GM12878 (cell line): ENCODE measurements at regions not wholly inside any gene's neighbourhood (a gene's known extent, or its start where the extent isn't known, plus 50 kb on each side); places are given as distances from the start of the nearest gene placed in this dataset.

Source experiments
- ATAC-seq: fragments of 200-7000 bp; cut with Tn5 transposase; 3 replicates; pipeline ENCODE4 v1.9.1; 2020; ENCODE audit warnings: mild to moderate bottlenecking, moderate library complexity
- BruUV-seq: library from RNA; stranded (reverse); fragments of 400-500 nt; replicated peaks from 2 replicates; lab custom pipeline; 2021; lab: Mats Ljungman, UMichigan
- CTCF ChIA-PET: fragments of 300-600 bp; sonication (Branson Sonifier 250); formaldehyde crosslinking; extraction: SDS; loops from one replicate; lab custom pipeline; 2021; ENCODE audit warnings: inconsistent platforms; lab: Yijun Ruan, JAX
- POLR2A ChIA-PET: fragments of 350-600 bp; formaldehyde crosslinking; extraction: SDS; loops from one replicate; lab custom pipeline; 2021; ENCODE audit warnings: inconsistent platforms; lab: Charles Lee
- RAD21 ChIA-PET: fragments of 300-600 bp; sonication (Branson Sonifier 250); formaldehyde crosslinking; loops from one replicate; lab custom pipeline; 2023; ENCODE audit warnings: antibody characterized with exemption; ENCODE audit not compliant: unreplicated experiment; lab: Charles Lee
- SMC1A ChIA-PET: fragments of 300-600 bp; sonication (Branson Sonifier 250); formaldehyde crosslinking; loops from one replicate; lab custom pipeline; 2023; ENCODE audit not compliant: unreplicated experiment, uncharacterized antibody; lab: Charles Lee
- DNase-seq: peaks from one replicate; pipeline ENCODE4 v3.0.0-alpha.2; 2011; ENCODE audit warnings: low read depth, low spot score
- FAIRE-seq: peaks from 3 replicates; lab custom pipeline; 2011; peaks lifted over from hg19 to GRCh38; lab: Jason Lieb, UNC
- H2AFZ ChIP-seq: 2 replicates; pipeline ENCODE4 v1.6.0; 2011; ENCODE audit warnings: low read depth, low read length, control low read depth; ENCODE audit not compliant: control insufficient read depth
- H3K27ac ChIP-seq: 2 replicates; pipeline ENCODE4 v1.5.1; 2011; ENCODE audit warnings: control low read depth; ENCODE audit not compliant: control insufficient read depth, insufficient read depth
- H3K27me3 ChIP-seq, 2 experiments: replicated peaks in 1 of 2; 2 replicates each; pipeline versions ENCODE4 v1.6.0 to v1.6.1; 2011; ENCODE audit warnings: low read length in 1 of 2; ENCODE audit not compliant: control insufficient read depth in 2 of 2, insufficient read depth in 2 of 2
- H3K36me3 ChIP-seq, 2 experiments: 2 replicates each; pipeline ENCODE4 v1.5.1; 2011; ENCODE audit warnings: low read length in 1 of 2; ENCODE audit not compliant: control insufficient read depth in 2 of 2, insufficient read depth in 2 of 2
- H3K4me1 ChIP-seq: 2 replicates; pipeline ENCODE4 v1.6.1; 2011; ENCODE audit warnings: mild to moderate bottlenecking, low read length, moderate library complexity, mixed read lengths; ENCODE audit not compliant: control insufficient read depth, insufficient read depth
- H3K4me2 ChIP-seq: 2 replicates; pipeline ENCODE4 v1.6.0; 2011; ENCODE audit warnings: control low read depth; ENCODE audit not compliant: control insufficient read depth, insufficient read depth
- H3K4me3 ChIP-seq: fragments of 200-600 bp; sonication (generic); 2 replicates; pipeline ENCODE4 v1.5.1; 2016
- H3K79me2 ChIP-seq: 2 replicates; pipeline ENCODE4 v1.6.0; 2011; ENCODE audit warnings: low read length; ENCODE audit not compliant: control insufficient read depth, insufficient read depth
- H3K9ac ChIP-seq: 2 replicates; pipeline ENCODE4 v1.8.0; 2011; ENCODE audit warnings: low read length, control low read depth, mixed read lengths; ENCODE audit not compliant: control insufficient read depth, insufficient read depth
- H3K9me3 ChIP-seq: replicated peaks from 3 replicates; pipeline ENCODE4 v1.5.1; 2011; ENCODE audit warnings: mild to moderate bottlenecking, low read length; ENCODE audit not compliant: control insufficient read depth, insufficient read depth
- H4K20me1 ChIP-seq: 2 replicates; pipeline ENCODE4 v1.6.0; 2011; ENCODE audit not compliant: control insufficient read depth, insufficient read depth
- BCL11A ChIP-seq: IDR thresholded peaks from 2 replicates; pipeline ENCODE4 v1.6.1; 2011; ENCODE audit warnings: low read depth, low read length
- HCFC1 ChIP-seq: fragments of 150-350 bp; IDR thresholded peaks from 2 replicates; pipeline ENCODE4 v1.6.1; 2014; ENCODE audit warnings: low read length
- NR2C1 ChIP-seq: fragments of 450-650 bp; IDR thresholded peaks from 2 replicates; pipeline ENCODE4 v1.6.1; 2017; ENCODE audit warnings: antibody characterized with exemption, mild to moderate bottlenecking, moderate library complexity
- RB1 ChIP-seq: fragments of 450-650 bp; formaldehyde crosslinking; IDR thresholded peaks from 2 replicates; pipeline ENCODE4 v1.6.1; 2017; ENCODE audit warnings: mild to moderate bottlenecking, borderline replicate concordance
- RELA ChIP-seq: fragments of 450-650 bp; IDR thresholded peaks from 2 replicates; pipeline ENCODE4 v1.8.0; 2014; ENCODE audit warnings: borderline replicate concordance; ENCODE audit not compliant: partially characterized antibody
- STAT1 ChIP-seq: fragments of 450-650 bp; conservative IDR thresholded peaks from 2 replicates; pipeline ENCODE4 v1.6.1; 2014; ENCODE audit warnings: antibody characterized with exemption, mild to moderate bottlenecking
- WRNIP1 ChIP-seq: IDR thresholded peaks from 2 replicates; pipeline ENCODE4 v1.6.1; 2011; ENCODE audit warnings: low read depth, low read length, improper control_type of control experiment, borderline replicate concordance
- ZBTB4 ChIP-seq: fragments of 450-650 bp; formaldehyde crosslinking; IDR thresholded peaks from 2 replicates; pipeline ENCODE4 v1.4.0; 2022; ENCODE audit warnings: mild to moderate bottlenecking, moderate library complexity
- WGBS: methylation state at CpG from one replicate; pipeline ENCODE4 v1.1.6; 2016; ENCODE audit warnings: low lambda C conversion rate; ENCODE audit not compliant: insufficient replicate concordance, insufficient coverage; ENCODE audit errors: missing lambda C conversion rate; 5-methylcytosine and 5-hydroxymethylcytosine counted together
- in situ Hi-C: fragments of 300-500 bp; cut with MboI; formaldehyde crosslinking; loops from 9 replicates; pipeline ENCODE4 v1.14.3; 2018; ENCODE audit warnings: mixed read lengths
- intact Hi-C: fragments of 100-400 bp; cut with micrococcal nuclease; formaldehyde crosslinking; loops from one replicate; pipeline ENCODE4 v1.14.2; 2022; ENCODE audit not compliant: unreplicated experiment
- TF ChIP-seq, protein P1 (sequence below): IDR thresholded peaks from 2 replicates; pipeline ENCODE4 v1.6.1; 2011; ENCODE audit warnings: borderline replicate concordance, low read depth, mild to moderate bottlenecking, moderate library complexity, low read length; ENCODE audit not compliant: insufficient read depth, poor library complexity, severe bottlenecking
- TF ChIP-seq, protein P2 (sequence below): IDR thresholded peaks from 2 replicates; pipeline ENCODE4 v1.6.1; 2012; ENCODE audit warnings: low read depth, low read length, improper control_type of control experiment
- TF ChIP-seq, protein P3 (sequence below): fragments of 450-650 bp; formaldehyde crosslinking; IDR thresholded peaks from 2 replicates; pipeline ENCODE4 v1.4.0; 2020; ENCODE audit warnings: mild to moderate bottlenecking, moderate library complexity

GRCh38 chr5:13511442-13511841 is 433.0 kb downstream of the DNAH5 start (continued):
- no peak for TF ChIP-seq STAT1
- TF ChIP-seq NR2C1: no peak
- TF ChIP-seq, protein P1, sequence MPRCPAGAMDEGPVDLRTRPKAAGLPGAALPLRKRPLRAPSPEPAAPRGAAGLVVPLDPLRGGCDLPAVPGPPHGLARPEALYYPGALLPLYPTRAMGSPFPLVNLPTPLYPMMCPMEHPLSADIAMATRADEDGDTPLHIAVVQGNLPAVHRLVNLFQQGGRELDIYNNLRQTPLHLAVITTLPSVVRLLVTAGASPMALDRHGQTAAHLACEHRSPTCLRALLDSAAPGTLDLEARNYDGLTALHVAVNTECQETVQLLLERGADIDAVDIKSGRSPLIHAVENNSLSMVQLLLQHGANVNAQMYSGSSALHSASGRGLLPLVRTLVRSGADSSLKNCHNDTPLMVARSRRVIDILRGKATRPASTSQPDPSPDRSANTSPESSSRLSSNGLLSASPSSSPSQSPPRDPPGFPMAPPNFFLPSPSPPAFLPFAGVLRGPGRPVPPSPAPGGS: no peak
- no peak for TF ChIP-seq ZBTB4
- no peak for TF ChIP-seq WRNIP1
- TF ChIP-seq, protein P2, sequence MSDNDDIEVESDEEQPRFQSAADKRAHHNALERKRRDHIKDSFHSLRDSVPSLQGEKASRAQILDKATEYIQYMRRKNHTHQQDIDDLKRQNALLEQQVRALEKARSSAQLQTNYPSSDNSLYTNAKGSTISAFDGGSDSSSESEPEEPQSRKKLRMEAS: no peak
- TF ChIP-seq RB1: no peak

- Histone ChIP-seq H3K36me3 (no peaks in the 10 kb centered on the region), H3K4me3 (no peak overlapping the region), H4K20me1 (no peaks in the 10 kb centered on the region), H3K9me3 (no peaks in the 10 kb centered on the region), H3K4me2 (no peak overlapping the region), H3K27ac (no peak overlapping the region), H3K27me3 (no peaks in the 10 kb centered on the region), H2AFZ (no peak overlapping the region), H3K79me2 (no peaks in the 10 kb centered on the region), H3K4me1 (no peaks in the 10 kb centered on the region), H3K9ac (no peak overlapping the region)
- FAIRE-seq: no peak
- ChIA-PET RAD21 (no interaction called here), CTCF (no interaction called here), SMC1A (no interaction called here), POLR2A (no interaction called here)
- 1% methylated on average over 4 of the region's 4 CpGs for WGBS
- no peak for DNase-seq
- no TSS peak for BruUV-seq
- no peak for ATAC-seq
- intact Hi-C loops (no loop called here), in situ Hi-C loops (no loop called here)
- no peak for TF ChIP-seq BCL11A
- TF ChIP-seq HCFC1: no peak
- TF ChIP-seq RELA: no peak
- TF ChIP-seq, protein P3, sequence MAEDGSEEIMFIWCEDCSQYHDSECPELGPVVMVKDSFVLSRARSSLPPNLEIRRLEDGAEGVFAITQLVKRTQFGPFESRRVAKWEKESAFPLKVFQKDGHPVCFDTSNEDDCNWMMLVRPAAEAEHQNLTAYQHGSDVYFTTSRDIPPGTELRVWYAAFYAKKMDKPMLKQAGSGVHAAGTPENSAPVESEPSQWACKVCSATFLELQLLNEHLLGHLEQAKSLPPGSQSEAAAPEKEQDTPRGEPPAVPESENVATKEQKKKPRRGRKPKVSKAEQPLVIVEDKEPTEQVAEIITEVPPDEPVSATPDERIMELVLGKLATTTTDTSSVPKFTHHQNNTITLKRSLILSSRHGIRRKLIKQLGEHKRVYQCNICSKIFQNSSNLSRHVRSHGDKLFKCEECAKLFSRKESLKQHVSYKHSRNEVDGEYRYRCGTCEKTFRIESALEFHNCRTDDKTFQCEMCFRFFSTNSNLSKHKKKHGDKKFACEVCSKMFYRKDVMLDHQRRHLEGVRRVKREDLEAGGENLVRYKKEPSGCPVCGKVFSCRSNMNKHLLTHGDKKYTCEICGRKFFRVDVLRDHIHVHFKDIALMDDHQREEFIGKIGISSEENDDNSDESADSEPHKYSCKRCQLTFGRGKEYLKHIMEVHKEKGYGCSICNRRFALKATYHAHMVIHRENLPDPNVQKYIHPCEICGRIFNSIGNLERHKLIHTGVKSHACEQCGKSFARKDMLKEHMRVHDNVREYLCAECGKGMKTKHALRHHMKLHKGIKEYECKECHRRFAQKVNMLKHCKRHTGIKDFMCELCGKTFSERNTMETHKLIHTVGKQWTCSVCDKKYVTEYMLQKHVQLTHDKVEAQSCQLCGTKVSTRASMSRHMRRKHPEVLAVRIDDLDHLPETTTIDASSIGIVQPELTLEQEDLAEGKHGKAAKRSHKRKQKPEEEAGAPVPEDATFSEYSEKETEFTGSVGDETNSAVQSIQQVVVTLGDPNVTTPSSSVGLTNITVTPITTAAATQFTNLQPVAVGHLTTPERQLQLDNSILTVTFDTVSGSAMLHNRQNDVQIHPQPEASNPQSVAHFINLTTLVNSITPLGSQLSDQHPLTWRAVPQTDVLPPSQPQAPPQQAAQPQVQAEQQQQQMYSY (CRISPR knock-in tag): no peak
Measured at GRCh38 chr5:13510616-13511015, 433.9 kb downstream of the DNAH5 start.
